ENCODE measurements at regions not wholly inside any gene's neighbourhood (a gene's known extent, or its start where the extent isn't known, plus 50 kb on each side); places are given as distances from the start of the nearest gene placed in this dataset.

DNA sequence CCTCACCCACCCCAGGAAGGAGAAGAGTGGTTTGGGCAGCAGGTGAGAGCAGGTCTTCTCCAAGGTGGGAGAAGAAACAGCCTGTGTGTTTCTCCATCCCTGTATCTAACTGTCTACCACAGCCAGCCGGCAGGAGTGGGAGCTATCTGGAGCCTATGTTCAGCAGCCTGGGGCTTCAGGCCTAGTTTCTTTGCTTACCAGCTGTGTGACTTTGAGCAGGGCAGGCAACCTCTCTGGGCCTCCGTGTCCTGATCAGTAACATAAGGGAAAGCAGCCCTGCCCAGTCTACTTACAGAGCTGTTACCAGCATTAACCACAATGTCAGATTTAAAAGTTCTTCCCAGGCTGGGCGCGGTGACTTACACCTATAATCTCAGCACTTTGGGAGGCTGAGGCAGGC lies 450.7 kb upstream of the ZMIZ1 start:
- DNase-seq (ENCODE audit: low read depth in 2 of 3, low spot score in 2 of 3): no peak

- DNase-seq (ENCODE audit: low read depth in 2 of 3, low spot score in 2 of 3): no peak
Measured at GRCh38 chr10:78619115-78619851, 449.5 kb upstream of the ZMIZ1 start.

GRCh38 chr10:78619896-78620295 lies 448.9 kb upstream of the ZMIZ1 start:
- DNase-seq (ENCODE audit: low read depth in 2 of 3, low spot score in 2 of 3): no peak

DNA sequence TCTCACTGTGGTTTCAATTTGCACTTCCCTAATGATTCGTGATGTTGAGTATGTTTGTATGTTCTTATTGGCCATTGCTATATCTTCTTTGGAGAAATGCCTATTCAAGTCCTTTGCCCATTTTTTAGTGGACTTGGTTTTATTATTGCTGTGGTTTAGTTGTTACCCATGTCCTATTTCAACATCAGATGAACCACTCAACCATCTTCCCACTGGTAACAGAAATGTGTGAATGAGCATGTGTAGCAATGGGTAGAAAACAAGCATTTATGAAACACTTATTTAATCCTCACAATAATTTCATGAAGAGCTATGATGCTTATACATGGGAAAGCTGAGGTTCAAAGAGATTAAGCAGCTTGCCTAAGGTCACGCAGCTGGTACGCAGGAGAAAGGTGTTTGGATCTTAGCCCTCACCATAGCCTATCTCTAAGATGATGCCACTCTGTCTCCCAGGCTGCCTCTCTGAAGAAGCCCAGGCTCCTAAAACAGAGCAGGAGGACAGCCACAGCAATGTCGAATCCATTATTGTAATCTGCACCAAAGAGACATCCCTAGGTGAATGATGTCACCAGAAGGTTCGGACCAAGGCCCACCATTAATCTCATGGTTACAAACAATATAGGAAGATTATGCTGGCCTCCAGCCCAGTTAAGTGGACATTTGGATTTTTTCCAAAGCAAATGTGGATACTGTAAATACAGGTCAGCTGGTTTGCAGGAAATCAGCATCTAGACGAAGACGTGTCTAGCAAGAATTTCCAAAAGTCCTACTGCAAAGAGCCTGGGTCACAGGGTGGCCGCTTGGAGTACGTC lies 447.6 kb upstream of the ZMIZ1 start:
- no peak for DNase-seq (ENCODE audit: low read depth in 2 of 3, low spot score in 2 of 3)

- DNase-seq (ENCODE audit: low read depth in 2 of 3, low spot score in 2 of 3): no peak
Measured at GRCh38 chr10:78623578-78624215, 445.1 kb upstream of the ZMIZ1 start.

- DNase-seq (ENCODE audit: low read depth in 2 of 3, low spot score in 2 of 3): no peak
Measured at GRCh38 chr10:78624791-78625190, 444.0 kb upstream of the ZMIZ1 start.

DNA sequence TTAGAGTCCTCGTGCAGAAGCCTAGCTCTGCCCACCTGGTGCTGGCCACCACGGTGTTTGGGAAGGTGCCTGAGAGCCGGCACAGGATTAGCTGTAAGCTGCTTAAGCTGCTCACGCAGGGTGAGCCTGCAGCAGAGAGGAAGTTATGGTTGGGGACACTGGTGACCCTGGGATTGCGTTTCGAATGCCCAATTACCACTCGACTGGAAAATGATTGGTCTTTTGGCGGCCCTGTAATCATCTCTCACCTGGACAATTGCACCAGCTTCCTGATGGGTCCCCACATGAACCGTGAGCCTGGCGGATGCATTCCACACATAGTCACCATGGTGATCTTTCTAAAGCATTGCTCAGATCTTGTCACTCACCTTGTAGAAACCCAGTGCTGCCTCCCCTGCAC lies 442.3 kb upstream of the ZMIZ1 start:
- DNase-seq (ENCODE audit: low read depth in 2 of 3, low spot score in 2 of 3): no peak

GRCh38 chr10:78627254-78627795 lies 441.4 kb upstream of the ZMIZ1 start:
- no peak for DNase-seq (ENCODE audit: low read depth in 2 of 3, low spot score in 2 of 3)

GRCh38 chr10:78628976-78629375 lies 439.8 kb upstream of the ZMIZ1 start:
- DNase-seq (ENCODE audit: low read depth in 2 of 3, low spot score in 2 of 3): no peak

DNA sequence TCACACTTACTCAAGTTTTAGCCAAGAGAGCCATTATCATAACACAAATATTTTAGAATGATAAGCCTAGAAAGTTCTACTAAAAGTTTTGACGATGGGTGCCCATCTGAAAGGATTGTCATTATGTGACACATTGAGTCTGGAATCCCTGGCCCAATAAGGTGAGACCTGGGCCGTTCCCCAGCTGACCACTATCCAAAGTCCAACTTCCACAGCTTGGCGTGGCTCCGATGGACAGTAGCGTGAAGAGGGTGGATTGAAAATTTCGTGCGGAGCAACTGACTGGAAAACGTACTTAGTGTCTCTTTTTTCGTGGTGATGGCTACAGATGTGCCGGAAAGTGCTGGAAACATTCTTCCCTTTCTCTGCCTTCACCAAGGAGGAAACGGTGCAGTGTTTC lies 439.0 kb upstream of the ZMIZ1 start:
- no peak for DNase-seq (ENCODE audit: low read depth in 2 of 3, low spot score in 2 of 3)

DNA sequence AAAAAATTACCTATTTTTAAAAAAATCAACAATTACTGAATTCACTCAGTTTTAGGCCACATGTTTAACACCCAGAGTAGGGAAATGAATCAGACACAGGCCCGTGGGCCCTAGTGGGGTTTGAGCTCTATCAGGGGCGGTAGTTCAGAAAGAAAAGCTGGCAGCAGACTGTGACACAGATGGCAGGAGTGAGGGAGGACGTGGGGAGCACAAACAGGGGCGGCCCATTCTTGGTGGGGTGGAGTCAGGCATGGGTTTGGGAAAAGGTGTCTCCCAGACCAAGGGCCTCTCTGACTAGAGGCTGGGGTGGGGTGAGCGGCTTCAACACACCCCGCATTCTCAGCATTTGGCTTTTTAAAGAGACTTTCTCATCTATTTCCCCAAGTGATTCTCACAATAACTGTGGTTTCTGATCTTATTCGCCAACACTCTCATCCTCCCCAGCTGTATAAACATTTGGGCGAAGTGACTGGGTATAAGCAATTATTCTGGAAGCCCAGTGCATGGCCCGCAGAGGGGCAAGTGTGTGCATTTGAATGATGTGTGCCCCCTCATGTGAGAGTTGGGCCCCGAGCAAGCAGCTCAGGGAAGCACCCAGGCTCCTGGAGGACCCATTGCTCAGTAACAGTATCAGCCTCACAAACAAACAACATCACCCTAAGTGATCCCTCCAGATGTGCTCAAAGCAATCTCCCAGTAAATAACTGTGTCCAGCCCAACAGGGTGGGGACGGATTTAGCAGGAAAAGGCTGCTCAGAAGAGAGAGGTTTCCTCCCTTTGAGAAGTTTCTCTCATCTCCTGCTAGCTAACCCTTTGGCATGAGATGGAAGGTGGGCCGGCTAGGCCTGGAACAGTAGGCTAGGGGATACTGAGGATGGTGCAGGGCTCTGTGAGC lies 437.6 kb upstream of the ZMIZ1 start:
- DNase-seq (ENCODE audit: low read depth in 2 of 3, low spot score in 2 of 3): no peak

- no peak for DNase-seq (ENCODE audit: low read depth in 2 of 3, low spot score in 2 of 3)
Measured at GRCh38 chr10:78634389-78634815, 434.4 kb upstream of the ZMIZ1 start.

- no peak for DNase-seq (ENCODE audit: low read depth in 2 of 3, low spot score in 2 of 3)
Measured at GRCh38 chr10:78634835-78635234, 433.9 kb upstream of the ZMIZ1 start.

GRCh38 chr10:78639629-78640028 lies 429.1 kb upstream of the ZMIZ1 start:
- no peak for DNase-seq (ENCODE audit: low read depth in 2 of 3, low spot score in 2 of 3)

DNA sequence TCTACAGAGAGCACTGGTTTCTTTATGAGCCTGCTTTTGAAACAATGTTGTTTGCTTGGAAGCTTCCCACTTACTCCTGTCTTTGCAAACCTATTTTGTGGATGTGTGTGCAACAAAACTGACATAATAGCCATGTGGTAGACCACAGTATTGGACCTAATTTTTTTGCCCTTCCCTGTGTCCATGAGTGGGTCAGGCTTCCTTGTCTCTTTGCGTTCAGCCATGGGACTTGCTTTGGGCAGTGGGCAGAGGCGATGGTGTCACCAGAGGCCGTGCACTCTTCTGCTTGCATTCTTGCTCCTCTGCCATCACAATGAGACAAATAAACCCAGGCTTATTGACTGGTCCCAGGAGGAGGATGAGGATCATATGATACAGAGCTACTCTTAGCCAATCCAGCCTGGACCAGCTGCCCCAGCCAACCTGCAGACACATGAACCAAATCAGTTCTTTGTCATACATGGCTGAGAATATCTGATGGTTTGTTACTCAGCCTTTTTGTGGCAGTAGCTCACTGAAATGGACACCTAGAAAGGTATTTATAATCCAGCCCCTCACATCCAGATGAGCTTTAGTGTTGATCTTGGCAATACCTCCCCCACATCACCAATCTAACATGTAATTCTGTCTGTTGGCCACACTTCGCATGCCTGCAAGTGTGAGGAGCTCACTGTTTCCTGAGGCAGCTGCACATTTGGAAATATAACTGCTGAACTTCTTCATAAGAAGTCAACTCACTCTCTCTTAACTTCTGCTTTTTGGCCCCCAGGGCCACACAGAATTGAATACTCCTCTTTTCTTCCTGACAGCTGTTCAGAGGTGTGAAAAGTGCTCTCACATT lies 427.8 kb upstream of the ZMIZ1 start:
- peak in 2 of 3 donors; percentile 45 to 87 for DNase-seq (ENCODE audit: low read depth in 2 of 3, low spot score in 2 of 3)

GRCh38 chr10:78641693-78642092 lies 427.1 kb upstream of the ZMIZ1 start:
- DNase-seq (ENCODE audit: low read depth in 2 of 3, low spot score in 2 of 3): no peak

- no peak for DNase-seq (ENCODE audit: low read depth in 2 of 3, low spot score in 2 of 3)
Measured at GRCh38 chr10:78642269-78642816, 426.4 kb upstream of the ZMIZ1 start.

- no peak for DNase-seq (ENCODE audit: low read depth in 2 of 3, low spot score in 2 of 3)
Measured at GRCh38 chr10:78643513-78643912, 425.3 kb upstream of the ZMIZ1 start.

GRCh38 chr10:78644550-78644949 lies 424.2 kb upstream of the ZMIZ1 start:
- DNase-seq (ENCODE audit: low read depth in 2 of 3, low spot score in 2 of 3): no peak

Data from hematopoietic multipotent progenitor cell (in vitro differentiated cells).